D721Med (cell line): ENCODE measurements at regions not wholly inside any gene's neighbourhood (a gene's known extent, or its start where the extent isn't known, plus 50 kb on each side); places are given as distances from the start of the nearest gene placed in this dataset.
A peak's percentile ranks its signal among the peaks of the same experiment; 100 is the strongest.

Experiments used
- DNase-seq: peaks from one replicate; pipeline ENCODE4 v3.0.0; 2011; ENCODE audit warnings: low spot score; ENCODE audit not compliant: insufficient read length
- FAIRE-seq: peaks from 2 replicates; lab custom pipeline; 2011; peaks lifted over from hg19 to GRCh38; lab: Jason Lieb, UNC
- TF ChIP-seq, protein P1 (sequence below): IDR thresholded peaks from 2 replicates; pipeline ENCODE4 v1.5.1; 2012; ENCODE audit warnings: mild to moderate bottlenecking, control low read depth; ENCODE audit not compliant: insufficient read depth; ENCODE audit errors: missing control alignments

DNA sequence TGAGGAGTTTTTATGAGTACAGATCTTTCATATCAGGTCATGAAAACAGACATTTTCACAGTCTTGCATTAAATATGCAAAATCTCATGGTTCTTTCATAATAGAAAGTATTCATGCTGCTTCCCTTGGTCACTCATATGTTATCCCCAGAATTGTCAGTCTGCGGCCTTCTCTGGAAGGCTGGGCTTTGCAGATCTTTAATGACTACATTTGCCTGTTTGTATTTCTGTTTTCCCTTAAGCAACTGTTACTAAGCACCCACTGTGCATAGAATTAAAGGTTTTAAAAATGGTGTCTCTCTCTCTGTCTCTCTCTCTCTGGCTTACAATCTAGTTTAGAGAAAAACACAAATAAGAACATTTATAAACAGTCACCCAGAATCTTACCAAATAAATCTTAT lies 456.3 kb downstream of the RIT2 start:
- TF ChIP-seq, protein P1, sequence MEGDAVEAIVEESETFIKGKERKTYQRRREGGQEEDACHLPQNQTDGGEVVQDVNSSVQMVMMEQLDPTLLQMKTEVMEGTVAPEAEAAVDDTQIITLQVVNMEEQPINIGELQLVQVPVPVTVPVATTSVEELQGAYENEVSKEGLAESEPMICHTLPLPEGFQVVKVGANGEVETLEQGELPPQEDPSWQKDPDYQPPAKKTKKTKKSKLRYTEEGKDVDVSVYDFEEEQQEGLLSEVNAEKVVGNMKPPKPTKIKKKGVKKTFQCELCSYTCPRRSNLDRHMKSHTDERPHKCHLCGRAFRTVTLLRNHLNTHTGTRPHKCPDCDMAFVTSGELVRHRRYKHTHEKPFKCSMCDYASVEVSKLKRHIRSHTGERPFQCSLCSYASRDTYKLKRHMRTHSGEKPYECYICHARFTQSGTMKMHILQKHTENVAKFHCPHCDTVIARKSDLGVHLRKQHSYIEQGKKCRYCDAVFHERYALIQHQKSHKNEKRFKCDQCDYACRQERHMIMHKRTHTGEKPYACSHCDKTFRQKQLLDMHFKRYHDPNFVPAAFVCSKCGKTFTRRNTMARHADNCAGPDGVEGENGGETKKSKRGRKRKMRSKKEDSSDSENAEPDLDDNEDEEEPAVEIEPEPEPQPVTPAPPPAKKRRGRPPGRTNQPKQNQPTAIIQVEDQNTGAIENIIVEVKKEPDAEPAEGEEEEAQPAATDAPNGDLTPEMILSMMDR, result no peak
- FAIRE-seq, result no peak
- no peak for DNase-seq

DNA sequence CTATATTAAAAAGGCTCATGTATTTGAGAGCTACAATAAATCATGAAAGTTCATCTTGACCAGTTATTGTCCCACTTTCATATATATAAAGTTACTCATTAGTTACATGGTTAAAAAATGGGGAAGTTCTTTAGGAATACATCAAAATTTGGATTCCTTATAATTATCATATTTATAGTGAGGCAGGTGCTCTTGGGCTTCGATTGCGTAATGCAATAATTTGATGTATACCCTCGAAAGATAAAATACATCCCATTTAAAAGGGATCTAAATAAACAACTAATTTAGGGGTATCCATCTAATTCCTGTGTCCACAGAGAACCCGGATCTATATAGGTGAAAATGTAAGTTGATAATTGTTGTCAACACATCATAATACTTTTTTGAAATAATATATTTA lies 444.6 kb downstream of the RIT2 start:
- FAIRE-seq, result peak; percentile 48
- no peak for DNase-seq
- TF ChIP-seq, protein P1, result no peak

DNA sequence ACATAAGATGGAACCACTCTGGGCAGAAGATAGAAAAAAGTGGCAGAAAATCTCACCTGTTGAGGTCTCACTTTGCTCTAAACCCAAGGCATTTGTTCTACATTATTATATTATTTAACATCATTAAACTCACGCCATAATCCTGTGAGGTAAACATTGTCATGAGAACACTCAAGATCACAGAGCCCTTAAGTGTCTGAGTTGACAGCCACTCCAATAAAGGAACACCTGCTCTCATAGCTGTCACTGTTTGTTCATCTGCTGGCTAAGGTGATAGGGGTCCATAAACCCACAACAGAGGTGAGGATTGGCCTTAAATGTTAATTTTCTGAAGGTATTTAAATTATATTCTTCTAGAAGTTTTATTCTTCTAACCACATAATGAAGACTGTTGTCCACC lies 439.7 kb downstream of the RIT2 start:
- TF ChIP-seq, protein P1, result no peak
- FAIRE-seq, result no peak
- no peak for DNase-seq

DNA sequence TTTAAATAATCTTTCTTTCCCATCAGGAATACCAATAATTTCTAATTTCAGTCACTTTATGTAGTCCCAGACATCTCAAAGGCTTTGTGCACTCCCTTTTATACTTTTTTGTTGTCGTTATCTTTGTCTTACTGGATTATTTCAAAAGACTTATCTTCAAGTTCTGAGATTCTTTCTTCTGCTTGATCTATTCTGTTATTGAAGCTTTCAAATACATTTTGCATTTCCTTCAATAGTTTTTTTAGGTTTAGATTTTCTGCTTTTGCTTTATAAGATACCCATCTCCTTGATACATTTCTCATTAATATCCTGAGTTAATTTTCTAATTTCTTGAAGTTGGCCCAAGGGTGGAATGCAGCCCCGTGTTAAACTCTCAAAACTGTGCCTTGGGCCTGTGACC lies 432.4 kb downstream of the RIT2 start:
- TF ChIP-seq, protein P1, result no peak
- FAIRE-seq (peak; percentile 76), DNase-seq (no peak)

DNA sequence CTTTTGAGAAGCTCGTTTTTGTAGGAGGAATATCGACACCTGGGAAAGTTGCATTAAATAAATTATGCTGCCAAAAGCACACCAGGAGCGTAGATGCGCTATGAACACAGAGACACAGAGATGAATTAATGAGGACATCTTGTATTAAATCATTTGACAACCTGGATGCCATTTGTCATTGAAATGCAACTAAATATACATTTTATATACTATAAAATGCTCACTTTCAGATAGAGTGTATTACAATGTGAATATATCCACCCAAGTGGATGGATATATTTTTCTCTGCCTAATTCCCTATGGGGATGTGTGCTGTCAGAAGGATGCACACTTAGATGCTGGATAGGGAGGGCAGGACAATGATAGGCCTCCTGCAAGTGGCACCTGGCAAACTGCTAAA lies 426.2 kb downstream of the RIT2 start:
- no peak for DNase-seq
- TF ChIP-seq, protein P1, result no peak
- FAIRE-seq, result no peak
